ENCODE measurements at regions not wholly inside any gene's neighbourhood (a gene's known extent, or its start where the extent isn't known, plus 50 kb on each side); places are given as distances from the start of the nearest gene placed in this dataset.

DNA sequence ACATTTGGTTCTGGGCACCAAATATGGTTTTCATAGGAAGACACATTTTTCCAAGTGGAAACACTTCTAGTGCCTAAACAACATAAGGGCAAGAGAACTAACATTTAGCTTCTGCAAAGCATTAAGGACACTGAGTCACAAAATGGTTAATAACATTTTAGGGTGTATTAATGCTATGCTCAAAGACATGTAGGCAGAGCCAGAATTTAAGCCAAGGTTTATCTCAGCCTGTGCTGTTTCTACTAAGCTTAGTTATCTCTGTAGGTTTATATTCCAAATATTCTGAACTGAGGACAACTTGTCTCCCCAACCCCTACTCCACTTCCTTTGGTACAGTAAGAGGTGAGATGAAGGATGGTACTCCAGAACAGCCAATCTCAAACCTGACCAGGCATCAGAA lies 54.1 kb upstream of the AKAP13 start:
- Histone ChIP-seq H3K9me3 (ENCODE audit: control insufficient read depth, low read length) (peaks cover 8% of the 10 kb centered on the region), H3K4me1 (ENCODE audit: control insufficient read depth, insufficient read depth, low read length) (peaks cover 9% of the 10 kb centered on the region), H3K27ac (ENCODE audit: low read depth, low read length) (no peak overlapping the region), H3K4me3 (ENCODE audit: low read length) (no peak overlapping the region), H3K9ac (ENCODE audit: extremely low read depth, low read length, poor library complexity, severe bottlenecking) (no peak overlapping the region), H3K36me3 (ENCODE audit: control insufficient read depth, insufficient read depth, low read length) (no peaks in the 10 kb centered on the region), H3K27me3 (ENCODE audit: control insufficient read depth, insufficient read depth, low read length, poor library complexity, severe bottlenecking) (no peaks in the 10 kb centered on the region)
- TF ChIP-seq, protein P1, sequence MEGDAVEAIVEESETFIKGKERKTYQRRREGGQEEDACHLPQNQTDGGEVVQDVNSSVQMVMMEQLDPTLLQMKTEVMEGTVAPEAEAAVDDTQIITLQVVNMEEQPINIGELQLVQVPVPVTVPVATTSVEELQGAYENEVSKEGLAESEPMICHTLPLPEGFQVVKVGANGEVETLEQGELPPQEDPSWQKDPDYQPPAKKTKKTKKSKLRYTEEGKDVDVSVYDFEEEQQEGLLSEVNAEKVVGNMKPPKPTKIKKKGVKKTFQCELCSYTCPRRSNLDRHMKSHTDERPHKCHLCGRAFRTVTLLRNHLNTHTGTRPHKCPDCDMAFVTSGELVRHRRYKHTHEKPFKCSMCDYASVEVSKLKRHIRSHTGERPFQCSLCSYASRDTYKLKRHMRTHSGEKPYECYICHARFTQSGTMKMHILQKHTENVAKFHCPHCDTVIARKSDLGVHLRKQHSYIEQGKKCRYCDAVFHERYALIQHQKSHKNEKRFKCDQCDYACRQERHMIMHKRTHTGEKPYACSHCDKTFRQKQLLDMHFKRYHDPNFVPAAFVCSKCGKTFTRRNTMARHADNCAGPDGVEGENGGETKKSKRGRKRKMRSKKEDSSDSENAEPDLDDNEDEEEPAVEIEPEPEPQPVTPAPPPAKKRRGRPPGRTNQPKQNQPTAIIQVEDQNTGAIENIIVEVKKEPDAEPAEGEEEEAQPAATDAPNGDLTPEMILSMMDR (conservative IDR thresholded peaks at IDR 0.05): no peak
- DNase-seq: no peak
- Mint-ChIP-seq H3K27me3 (ENCODE audit: insufficient read depth) (peaks cover 9% of the 10 kb centered on the region), H3K4me3 (no peak overlapping the region), H3K36me3 (ENCODE audit: low read depth) (no peaks in the 10 kb centered on the region), H3K9me3 (peaks cover 14% of the 10 kb centered on the region), H3K4me1 (peaks cover 34% of the 10 kb centered on the region), H3K27ac (no peak overlapping the region)

DNA sequence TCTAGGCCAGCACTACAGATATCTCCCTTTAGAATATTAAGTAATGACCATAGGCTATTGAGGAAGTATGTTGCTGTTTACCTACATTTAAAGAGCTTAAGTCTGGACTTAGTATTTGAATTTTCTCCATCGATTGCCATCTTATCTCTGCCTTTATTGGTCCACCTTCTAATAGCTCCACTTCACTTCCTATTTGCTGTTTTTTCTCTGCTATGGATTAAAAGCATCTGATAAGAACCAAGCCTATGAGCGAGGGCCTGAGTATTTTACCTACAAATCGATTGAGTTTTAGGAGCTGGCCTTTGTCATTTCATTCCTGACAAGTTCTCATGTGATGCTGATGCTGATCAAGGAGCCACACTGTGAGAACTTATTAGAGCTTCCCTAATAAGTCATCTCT lies 52.6 kb upstream of the AKAP13 start:
- H3K36me3 ChIP-seq (ENCODE audit: control insufficient read depth, insufficient read depth, low read length): no peaks in the 10 kb centered on the region
- H3K4me1 Mint-ChIP-seq: peaks cover 39% of the 10 kb centered on the region
- no peaks in the 10 kb centered on the region for H3K36me3 Mint-ChIP-seq (ENCODE audit: low read depth)
- H3K9ac ChIP-seq (ENCODE audit: extremely low read depth, low read length, poor library complexity, severe bottlenecking): no peak overlapping the region
- TF ChIP-seq, protein P1 (conservative IDR thresholded peaks at IDR 0.05): no peak
- no peaks in the 10 kb centered on the region for H3K27me3 ChIP-seq (ENCODE audit: control insufficient read depth, insufficient read depth, low read length, poor library complexity, severe bottlenecking)
- peaks cover 9% of the 10 kb centered on the region for H3K27me3 Mint-ChIP-seq (ENCODE audit: insufficient read depth)
- no peak overlapping the region for H3K27ac Mint-ChIP-seq
- no peak overlapping the region for H3K4me3 ChIP-seq (ENCODE audit: low read length)
- peaks cover 12% of the 10 kb centered on the region for H3K4me1 ChIP-seq (ENCODE audit: control insufficient read depth, insufficient read depth, low read length)
- no peak for DNase-seq
- H3K27ac ChIP-seq (ENCODE audit: low read depth, low read length): no peak overlapping the region
- H3K9me3 ChIP-seq (ENCODE audit: control insufficient read depth, low read length): no peaks in the 10 kb centered on the region
- H3K9me3 Mint-ChIP-seq: peaks cover 4% of the 10 kb centered on the region
- 88 to 92% methylated on average over 3 of the region's 3 CpGs for WGBS, 2 experiments (ENCODE audit: insufficient coverage in 1 of 2, insufficient read length in 1 of 2)
- no peak overlapping the region for H3K4me3 Mint-ChIP-seq

DNA sequence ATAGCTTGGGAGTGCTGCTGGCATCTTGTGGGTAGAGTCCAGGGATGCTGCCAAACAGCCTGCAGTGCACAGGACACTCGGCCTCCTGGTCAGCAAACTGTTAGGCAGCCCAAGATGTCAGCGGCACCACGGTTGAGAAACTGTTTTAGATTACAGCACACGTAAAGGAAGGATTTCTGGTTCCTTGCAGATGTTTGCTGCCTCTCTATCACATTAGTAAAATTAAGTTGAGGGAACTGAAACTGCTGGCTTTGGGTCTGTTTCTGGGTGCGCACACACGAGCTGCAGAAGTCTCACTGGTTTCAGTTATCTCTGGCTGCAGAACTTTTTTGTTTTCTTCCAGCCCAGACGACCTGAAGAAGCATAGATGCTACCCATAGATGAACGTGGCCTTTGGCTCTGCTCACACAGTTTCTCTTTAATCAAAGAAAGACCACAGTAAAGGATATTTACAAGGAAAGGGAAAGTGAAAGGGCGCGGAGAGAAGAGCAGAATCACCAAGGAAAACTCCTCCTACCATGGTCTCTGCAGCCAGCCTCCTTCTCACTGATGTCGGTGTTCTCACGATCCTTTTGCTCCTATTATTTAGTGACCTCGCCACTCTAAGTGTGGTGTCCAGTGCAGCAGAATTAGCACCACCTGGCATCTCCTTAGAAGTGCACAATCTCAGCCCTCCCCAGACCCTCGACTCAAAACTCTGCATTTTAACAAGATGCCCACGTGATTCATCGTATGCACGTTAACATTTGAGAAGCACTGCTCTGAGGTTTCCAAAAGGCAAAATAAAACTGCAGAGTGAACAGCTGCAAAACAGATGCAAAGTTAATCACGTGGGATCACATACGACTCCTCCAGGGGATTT lies 50.6 kb upstream of the AKAP13 start:
- TF ChIP-seq, protein P1 (conservative IDR thresholded peaks at IDR 0.05): no peak
- no peak overlapping the region for H3K4me3 Mint-ChIP-seq
- 83 to 89% methylated on average over 14 to 19 of the region's 19 CpGs for WGBS, 2 experiments (ENCODE audit: insufficient coverage in 1 of 2, insufficient read length in 1 of 2)
- Histone ChIP-seq H3K36me3 (ENCODE audit: control insufficient read depth, insufficient read depth, low read length) (no peaks in the 10 kb centered on the region), H3K9me3 (ENCODE audit: control insufficient read depth, low read length) (no peaks in the 10 kb centered on the region), H3K27me3 (ENCODE audit: control insufficient read depth, insufficient read depth, low read length, poor library complexity, severe bottlenecking) (no peaks in the 10 kb centered on the region), H3K4me3 (ENCODE audit: low read length) (no peak overlapping the region), H3K9ac (ENCODE audit: extremely low read depth, low read length, poor library complexity, severe bottlenecking) (no peak overlapping the region), H3K27ac (ENCODE audit: low read depth, low read length) (no peak overlapping the region), H3K4me1 (ENCODE audit: control insufficient read depth, insufficient read depth, low read length) (peaks cover 12% of the 10 kb centered on the region)
- H3K9me3 Mint-ChIP-seq: no peaks in the 10 kb centered on the region
- H3K27me3 Mint-ChIP-seq (ENCODE audit: insufficient read depth): peaks cover 9% of the 10 kb centered on the region
- no peaks in the 10 kb centered on the region for H3K36me3 Mint-ChIP-seq (ENCODE audit: low read depth)
- no peak overlapping the region for H3K27ac Mint-ChIP-seq
- H3K4me1 Mint-ChIP-seq: peaks cover 39% of the 10 kb centered on the region
- no peak for DNase-seq

Data from endodermal cell (in vitro differentiated cells).